A549 (cell line): ENCODE measurements at regions not wholly inside any gene's neighbourhood (a gene's known extent, or its start where the extent isn't known, plus 50 kb on each side); places are given as distances from the start of the nearest gene placed in this dataset.

Experiments
- ATAC-seq, 2 experiments: fragments of 200-7000 bp in 1 of 2; fragments of >200 bp in 1 of 2; cut with Nextera tagmentation in 1 of 2; cut with Tn5 transposase in 1 of 2; 3 replicates each; pipeline versions ENCODE4 v1.8.0 to v1.9.1; 2018 to 2020; ENCODE audit warnings: mild to moderate bottlenecking in 1 of 2, moderate library complexity in 1 of 2
- CTCF ChIA-PET: fragments of 300-600 bp; sonication (Branson Sonifier 250); formaldehyde crosslinking; extraction: SDS; loops from one replicate; lab custom pipeline; 2021; ENCODE audit warnings: antibody characterized with exemption, inconsistent platforms; lab: Yijun Ruan, JAX
- POLR2A ChIA-PET: fragments of 350-600 bp; formaldehyde crosslinking; extraction: SDS; loops from one replicate; lab custom pipeline; 2021; ENCODE audit warnings: antibody characterized with exemption, inconsistent platforms; lab: Yijun Ruan, JAX
- DNase-seq, 2 experiments: peaks; one replicate each; pipeline versions ENCODE4 v3.0.0 to v3.0.0-alpha.2; 2011 to 2016; ENCODE audit warnings: low read depth in 1 of 2, low spot score in 1 of 2
- FAIRE-seq: peaks from 2 replicates; lab custom pipeline; 2011; peaks lifted over from hg19 to GRCh38; lab: Jason Lieb, UNC
- H3K27ac ChIP-seq, 2 experiments: fragments of >200 bp; sonication (Bioruptor Twin); formaldehyde crosslinking; 3 replicates each; pipeline ENCODE4 v1.5.1; 2016 to 2017
- H3K4me1 ChIP-seq: fragments of >200 bp; sonication (Bioruptor Twin); formaldehyde crosslinking; 3 replicates; pipeline ENCODE4 v1.6.1; 2016
- H3K4me2 ChIP-seq: fragments of >200 bp; sonication (Bioruptor Twin); formaldehyde crosslinking; 3 replicates; pipeline ENCODE4 v1.6.1; 2016
- H3K4me3 ChIP-seq: fragments of >200 bp; sonication (Bioruptor Twin); formaldehyde crosslinking; 3 replicates; pipeline ENCODE4 v1.5.1; 2016
- H3K9me3 ChIP-seq: fragments of >200 bp; sonication (Bioruptor Twin); formaldehyde crosslinking; 3 replicates; pipeline ENCODE4 v1.6.1; 2016
- CBX2 ChIP-seq: fragments of 200-600 bp; sonication (generic); IDR thresholded peaks from 2 replicates; pipeline ENCODE4 v1.6.1; 2016; ENCODE audit warnings: low read depth, mild to moderate bottlenecking, borderline replicate concordance
- CBX8 ChIP-seq: fragments of 200-600 bp; sonication (generic); IDR thresholded peaks from 2 replicates; pipeline ENCODE4 v1.6.1; 2016
- CEBPB ChIP-seq, 2 experiments: fragments of >200 bp in 1 of 2; sonication (Bioruptor Twin) in 1 of 2; formaldehyde crosslinking in 1 of 2; IDR thresholded peaks; 2 replicates each; pipeline ENCODE4 v1.6.1; 2012 to 2016
- CHD4 ChIP-seq: fragments of 200-600 bp; sonication (generic); IDR thresholded peaks from 2 replicates; pipeline ENCODE4 v1.6.1; 2016; ENCODE audit warnings: antibody characterized with exemption, mild to moderate bottlenecking, borderline replicate concordance
- FOSB ChIP-seq: fragments of 250-450 bp; sonication (Bioruptor Pico); IDR thresholded peaks from 2 replicates; pipeline ENCODE4 v1.5.0; 2020; ENCODE audit warnings: mild to moderate bottlenecking, moderate library complexity
- FOSL2 ChIP-seq, 2 experiments: fragments of 450-650 bp in 1 of 2; fragments of >200 bp in 1 of 2; sonication (Bioruptor Twin) in 1 of 2; formaldehyde crosslinking; IDR thresholded peaks; 2 replicates each; pipeline versions ENCODE4 v1.5.0 to v1.6.1; 2016 to 2020; ENCODE audit warnings: mild to moderate bottlenecking in 1 of 2, moderate library complexity in 1 of 2
- HOXB13 ChIP-seq: fragments of 250-450 bp; sonication (Bioruptor Pico); IDR thresholded peaks from 2 replicates; pipeline ENCODE4 v1.5.0; 2020; ENCODE audit warnings: low read depth, mild to moderate bottlenecking, moderate library complexity
- HOXB5 ChIP-seq: fragments of 250-450 bp; sonication (Bioruptor Pico); IDR thresholded peaks from 2 replicates; pipeline ENCODE4 v1.5.0; 2020; ENCODE audit warnings: mild to moderate bottlenecking, moderate library complexity
- KDM5A ChIP-seq: fragments of 200-600 bp; sonication (generic); IDR thresholded peaks from 2 replicates; pipeline ENCODE4 v1.6.1; 2016; ENCODE audit warnings: antibody characterized with exemption, mild to moderate bottlenecking
- MAX ChIP-seq: IDR thresholded peaks from 2 replicates; pipeline ENCODE4 v1.6.1; 2012
- MAZ ChIP-seq: fragments of 150-350 bp; IDR thresholded peaks from 2 replicates; pipeline ENCODE4 v1.6.1; 2014; ENCODE audit warnings: antibody characterized with exemption, low read depth, low read length, borderline replicate concordance
- NR3C1 ChIP-seq: fragments of >200 bp; sonication (Bioruptor Twin); formaldehyde crosslinking; IDR thresholded peaks from 3 replicates; pipeline ENCODE4 v1.6.1; 2017
- PBX3 ChIP-seq: IDR thresholded peaks from 2 replicates; pipeline ENCODE4 v1.6.1; 2012
- POLR2A ChIP-seq: IDR thresholded peaks from 2 replicates; pipeline ENCODE4 v1.6.1; 2012; ENCODE audit warnings: mild to moderate bottlenecking, low read length
- RARB ChIP-seq: fragments of 250-450 bp; sonication (Bioruptor Pico); IDR thresholded peaks from 2 replicates; pipeline ENCODE4 v1.8.0; 2021; ENCODE audit warnings: mild to moderate bottlenecking, moderate library complexity
- SMC3 ChIP-seq: fragments of >200 bp; sonication (Bioruptor Twin); formaldehyde crosslinking; IDR thresholded peaks from 3 replicates; pipeline ENCODE4 v1.6.1; 2018; ENCODE audit warnings: inconsistent platforms
- TP53 ChIP-seq: fragments of 250-450 bp; sonication (Bioruptor Pico); IDR thresholded peaks from 2 replicates; pipeline ENCODE4 v1.5.0; 2021; ENCODE audit warnings: mild to moderate bottlenecking, moderate library complexity
- ZC3H11A ChIP-seq: fragments of 450-650 bp; IDR thresholded peaks from 2 replicates; pipeline ENCODE4 v1.6.1; 2014; ENCODE audit warnings: antibody characterized with exemption, mild to moderate bottlenecking
- ZFP36 ChIP-seq: fragments of 450-650 bp; IDR thresholded peaks from 2 replicates; pipeline ENCODE4 v1.6.1; 2014; ENCODE audit warnings: borderline replicate concordance; ENCODE audit not compliant: partially characterized antibody
- ZNF302 ChIP-seq: fragments of 250-450 bp; sonication (Bioruptor Pico); IDR thresholded peaks from 2 replicates; pipeline ENCODE4 v1.9.0; 2021; ENCODE audit warnings: inconsistent platforms, mild to moderate bottlenecking, moderate library complexity
- ZSCAN20 ChIP-seq: fragments of 250-450 bp; sonication (Bioruptor Pico); IDR thresholded peaks from 2 replicates; pipeline ENCODE4 v1.8.0; 2022; ENCODE audit warnings: mild to moderate bottlenecking, moderate library complexity
- WGBS: methylation state at CpG from one replicate; pipeline ENCODE4 v1.1.6; 2017; ENCODE audit errors: missing lambda C conversion rate; 5-methylcytosine and 5-hydroxymethylcytosine counted together
- TF ChIP-seq, protein P1 (sequence below): fragments of >200 bp; sonication (Bioruptor Twin); formaldehyde crosslinking; IDR thresholded peaks from 3 replicates; pipeline ENCODE4 v1.5.1; 2016
- TF ChIP-seq, protein P2 (sequence below): fragments of 450-650 bp; IDR thresholded peaks from 2 replicates; pipeline ENCODE4 v1.6.1; 2014; ENCODE audit warnings: antibody characterized with exemption
- TF ChIP-seq, protein P3 (sequence below): IDR thresholded peaks from 2 replicates; pipeline ENCODE4 v1.6.1; 2012; ENCODE audit warnings: low read depth, borderline replicate concordance

DNA sequence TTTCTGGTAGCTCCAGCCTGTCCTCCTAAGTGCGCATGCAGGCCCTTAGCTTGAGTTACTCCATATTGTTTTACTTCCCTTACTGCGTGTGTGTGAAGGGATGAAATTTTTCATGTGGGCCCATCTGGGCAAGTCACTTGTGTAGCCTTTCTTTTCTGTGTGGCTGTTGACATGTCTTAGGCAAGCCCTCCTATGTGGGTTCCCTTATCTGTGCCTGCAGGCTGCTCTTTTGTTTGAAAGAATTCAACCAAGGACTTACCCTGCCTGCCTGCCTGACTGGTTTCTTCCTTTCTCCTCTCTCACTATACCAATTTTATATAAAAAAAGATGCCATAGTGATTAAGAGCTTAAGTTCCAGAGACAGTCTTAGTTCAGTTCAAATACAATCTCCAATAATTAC lies 249.3 kb downstream of the ATG4C start:
- Histone ChIP-seq H3K27ac (no peak overlapping the region), H3K4me3 (no peak overlapping the region), H3K4me1 (no peaks in the 10 kb centered on the region), H3K9me3 (no peaks in the 10 kb centered on the region), H3K4me2 (no peak overlapping the region)
- ATAC-seq = no peak
- no peak for DNase-seq
- ChIA-PET CTCF (interaction anchor here (0.5 kb wide), 1 partner anchor 10 kb away, joined by 3 read pairs; no protein-coding TSS in a partner anchor), POLR2A (no interaction called here)
- WGBS = 96% methylated on average over 2 of the region's 2 CpGs
- FAIRE-seq = no peak
- TF ChIP-seq, protein P1, sequence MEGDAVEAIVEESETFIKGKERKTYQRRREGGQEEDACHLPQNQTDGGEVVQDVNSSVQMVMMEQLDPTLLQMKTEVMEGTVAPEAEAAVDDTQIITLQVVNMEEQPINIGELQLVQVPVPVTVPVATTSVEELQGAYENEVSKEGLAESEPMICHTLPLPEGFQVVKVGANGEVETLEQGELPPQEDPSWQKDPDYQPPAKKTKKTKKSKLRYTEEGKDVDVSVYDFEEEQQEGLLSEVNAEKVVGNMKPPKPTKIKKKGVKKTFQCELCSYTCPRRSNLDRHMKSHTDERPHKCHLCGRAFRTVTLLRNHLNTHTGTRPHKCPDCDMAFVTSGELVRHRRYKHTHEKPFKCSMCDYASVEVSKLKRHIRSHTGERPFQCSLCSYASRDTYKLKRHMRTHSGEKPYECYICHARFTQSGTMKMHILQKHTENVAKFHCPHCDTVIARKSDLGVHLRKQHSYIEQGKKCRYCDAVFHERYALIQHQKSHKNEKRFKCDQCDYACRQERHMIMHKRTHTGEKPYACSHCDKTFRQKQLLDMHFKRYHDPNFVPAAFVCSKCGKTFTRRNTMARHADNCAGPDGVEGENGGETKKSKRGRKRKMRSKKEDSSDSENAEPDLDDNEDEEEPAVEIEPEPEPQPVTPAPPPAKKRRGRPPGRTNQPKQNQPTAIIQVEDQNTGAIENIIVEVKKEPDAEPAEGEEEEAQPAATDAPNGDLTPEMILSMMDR = no peak
- TF ChIP-seq FOSB (no peak), ZC3H11A (no peak), PBX3 (no peak), ZSCAN20 (no peak), NR3C1 (no peak), CBX2 (no peak), CBX8 (no peak), HOXB5 (CRISPR knock-in tag) (no peak), POLR2A (no peak)

- H3K4me3 ChIP-seq = no peak overlapping the region
- H3K4me2 ChIP-seq = no peak overlapping the region
- H3K9me3 ChIP-seq = no peaks in the 10 kb centered on the region
- H3K27ac ChIP-seq = no peak overlapping the region
- H3K4me1 ChIP-seq = no peaks in the 10 kb centered on the region
- CTCF ChIA-PET = no interaction called here
- POLR2A ChIA-PET = no interaction called here
- ATAC-seq = no peak
- no peak for FAIRE-seq
- TF ChIP-seq SMC3 (no peak), CHD4 (no peak), ZNF302 (CRISPR knock-in tag) (no peak), MAZ (no peak), TP53 (CRISPR knock-in tag) (no peak), MAX (no peak), RARB (CRISPR knock-in tag) (no peak), FOSL2 (IDR thresholded peaks at IDR 0.05) (no peak), FOSL2 (CRISPR knock-in tag; IDR thresholded peaks at IDR 0.05) (no peak), ZFP36 (no peak), CEBPB (IDR thresholded peaks at IDR 0.05) (no peak), HOXB13 (no peak), KDM5A (no peak)
- TF ChIP-seq, protein P2, sequence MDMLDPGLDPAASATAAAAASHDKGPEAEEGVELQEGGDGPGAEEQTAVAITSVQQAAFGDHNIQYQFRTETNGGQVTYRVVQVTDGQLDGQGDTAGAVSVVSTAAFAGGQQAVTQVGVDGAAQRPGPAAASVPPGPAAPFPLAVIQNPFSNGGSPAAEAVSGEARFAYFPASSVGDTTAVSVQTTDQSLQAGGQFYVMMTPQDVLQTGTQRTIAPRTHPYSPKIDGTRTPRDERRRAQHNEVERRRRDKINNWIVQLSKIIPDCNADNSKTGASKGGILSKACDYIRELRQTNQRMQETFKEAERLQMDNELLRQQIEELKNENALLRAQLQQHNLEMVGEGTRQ = no peak
- TF ChIP-seq, protein P3, sequence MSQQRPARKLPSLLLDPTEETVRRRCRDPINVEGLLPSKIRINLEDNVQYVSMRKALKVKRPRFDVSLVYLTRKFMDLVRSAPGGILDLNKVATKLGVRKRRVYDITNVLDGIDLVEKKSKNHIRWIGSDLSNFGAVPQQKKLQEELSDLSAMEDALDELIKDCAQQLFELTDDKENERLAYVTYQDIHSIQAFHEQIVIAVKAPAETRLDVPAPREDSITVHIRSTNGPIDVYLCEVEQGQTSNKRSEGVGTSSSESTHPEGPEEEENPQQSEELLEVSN = no peak
- no peak for DNase-seq
Measured at GRCh38 chr1:63034256-63034655, 250.3 kb downstream of the ATG4C start.
